HG03457 (cell line): ENCODE measurements at regions not wholly inside any gene's neighbourhood (a gene's known extent, or its start where the extent isn't known, plus 50 kb on each side); places are given as distances from the start of the nearest gene placed in this dataset.
"Not testable (repeated sequence)": the region's sequence is repeated elsewhere in the genome, so short reads cannot be mapped to it uniquely, and the experiment has no call there.

Experiments used
- ATAC-seq: cut with Tn5 transposase; IDR thresholded peaks from one replicate; pipeline ENCODE4 v1.9.1; 2021; ENCODE audit warnings: moderate number of reproducible peaks; ENCODE audit not compliant: unreplicated experiment

DNA sequence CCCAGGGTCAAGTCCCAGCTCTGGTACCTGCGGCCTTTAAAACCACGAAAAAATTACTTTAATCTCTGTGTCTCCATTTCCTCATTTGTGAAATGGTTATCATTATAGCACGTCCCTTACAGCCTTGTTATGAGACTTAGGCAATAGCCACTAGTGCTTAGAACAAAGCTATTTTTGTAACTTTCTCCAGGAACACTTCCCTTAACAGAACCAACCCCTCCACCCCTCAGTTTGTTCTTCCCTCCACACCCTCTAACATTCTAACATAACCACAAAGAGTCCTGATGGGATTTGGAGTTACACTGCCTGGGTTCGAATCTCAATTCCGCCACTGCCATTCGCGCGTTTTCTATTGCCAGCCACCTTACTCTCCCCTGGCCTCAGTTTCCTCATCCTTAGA lies 2777.4 kb upstream of the TPTE start:
- not testable (repeated sequence) for ATAC-seq

DNA sequence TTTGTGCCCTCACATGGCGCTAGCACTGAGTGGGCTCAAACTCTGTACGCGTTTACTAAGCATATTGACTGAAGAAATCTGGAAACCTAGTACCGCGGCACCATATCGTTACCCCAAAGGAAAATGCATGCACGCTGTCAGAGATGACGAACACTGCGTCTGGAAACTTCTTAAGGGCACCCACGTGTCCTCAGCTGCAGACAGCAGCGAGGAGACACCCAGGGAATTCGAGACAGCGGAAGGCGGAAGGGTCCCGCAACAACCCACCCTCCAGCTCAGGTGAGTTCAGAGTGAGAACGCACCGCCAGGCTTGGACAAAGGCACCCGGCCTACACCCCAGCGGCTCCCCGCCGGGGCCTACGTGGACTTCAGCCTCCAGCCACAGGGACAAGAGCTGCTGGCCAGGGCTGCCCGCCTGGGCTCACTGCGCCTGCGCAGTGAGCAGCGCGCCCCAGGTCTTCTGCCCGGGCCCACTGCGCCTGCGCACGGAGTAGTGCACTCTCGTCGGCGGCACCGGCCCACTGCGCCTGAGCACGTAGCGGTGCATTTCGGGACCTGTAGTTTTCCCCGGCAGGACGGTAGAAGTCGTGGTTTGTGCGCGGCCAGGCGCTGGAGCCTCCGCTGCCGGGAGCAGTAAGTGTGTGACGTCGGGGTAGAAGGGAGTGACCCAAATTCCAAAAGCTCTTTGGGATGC lies 2776.8 kb upstream of the TPTE start:
- ATAC-seq = peak; percentile 96

DNA sequence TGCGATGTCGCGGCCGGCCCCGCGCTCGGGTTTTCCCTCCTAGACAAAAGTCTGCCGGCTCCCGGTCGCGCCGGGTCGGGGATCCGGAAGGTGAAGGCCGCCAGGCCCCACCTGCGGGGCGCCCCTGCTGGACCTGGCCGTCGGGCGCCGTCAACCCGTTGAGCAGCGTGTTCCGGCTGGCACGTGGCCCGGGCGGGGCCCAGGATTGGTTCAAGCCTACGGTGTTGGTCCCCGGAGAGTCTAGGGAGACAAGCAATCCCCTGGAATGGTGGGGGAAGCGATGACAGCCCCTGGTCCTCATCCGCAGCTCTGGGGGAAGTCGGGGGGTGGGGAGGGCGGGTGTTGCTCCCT lies 2776.3 kb upstream of the TPTE start:
- peak; percentile 51 for ATAC-seq

DNA sequence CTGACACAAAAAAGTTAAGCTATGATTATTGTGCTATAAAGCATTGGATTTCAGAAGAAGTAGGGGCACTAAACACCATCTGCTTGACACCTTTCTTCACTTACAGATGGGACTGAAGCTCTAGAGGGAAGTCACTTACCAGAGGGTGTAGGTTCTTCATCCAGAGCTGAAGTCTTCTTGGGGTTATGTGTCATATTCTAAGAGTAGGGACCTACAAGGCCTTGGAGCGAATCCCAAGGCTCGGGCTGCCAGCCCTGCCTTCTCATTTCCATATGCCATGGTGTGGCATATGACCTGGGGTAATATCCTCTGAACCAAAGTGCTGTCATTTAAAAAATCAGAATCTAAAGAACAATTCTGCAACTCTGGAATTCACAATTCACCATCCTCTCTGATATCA lies 2773.4 kb upstream of the TPTE start:
- ATAC-seq = not testable (repeated sequence)

DNA sequence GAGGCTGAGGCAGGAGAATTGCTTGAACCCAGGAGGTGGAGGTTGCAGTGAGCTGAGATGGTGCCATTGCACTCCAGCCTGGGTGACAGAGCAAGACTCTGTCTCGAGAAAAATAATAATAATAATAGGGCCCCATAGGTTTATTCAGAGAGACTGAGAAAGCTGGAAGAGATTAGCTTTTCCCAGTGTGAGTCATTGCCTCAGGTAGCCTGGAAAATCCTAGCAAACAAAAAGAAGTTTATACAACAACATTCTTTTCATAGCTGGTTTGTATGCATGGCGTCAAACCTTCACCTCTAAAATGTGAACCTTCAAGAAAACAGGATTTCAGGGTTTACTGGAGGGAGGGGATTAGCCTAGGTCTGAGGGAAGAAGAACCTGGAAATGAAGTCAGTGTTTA lies 2768.8 kb upstream of the TPTE start:
- not testable (repeated sequence) for ATAC-seq

DNA sequence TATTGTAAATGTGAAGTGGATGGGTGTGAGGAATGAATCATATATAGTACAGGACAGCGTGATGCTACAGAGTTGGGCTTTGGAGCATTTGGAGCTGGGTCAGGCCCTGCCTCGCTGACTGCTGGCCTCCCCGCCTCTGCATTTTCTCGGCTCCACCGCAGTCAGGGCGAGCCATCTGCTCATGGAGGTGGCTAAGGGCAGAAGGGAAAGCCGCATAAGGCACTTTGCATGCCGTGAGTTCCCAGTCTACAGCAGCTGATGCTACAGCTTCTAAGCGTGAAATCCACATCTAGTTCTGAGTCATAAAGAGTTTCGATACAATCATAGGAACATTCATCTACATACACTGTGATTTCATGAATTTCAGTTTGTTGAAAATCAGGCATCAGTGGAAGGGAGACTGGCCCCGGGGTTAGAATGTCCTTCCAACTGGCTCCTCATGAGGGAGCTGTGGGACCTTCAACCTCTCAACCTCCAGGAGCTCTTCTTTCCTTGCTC lies 2768.0 kb upstream of the TPTE start:
- not testable (repeated sequence) for ATAC-seq

DNA sequence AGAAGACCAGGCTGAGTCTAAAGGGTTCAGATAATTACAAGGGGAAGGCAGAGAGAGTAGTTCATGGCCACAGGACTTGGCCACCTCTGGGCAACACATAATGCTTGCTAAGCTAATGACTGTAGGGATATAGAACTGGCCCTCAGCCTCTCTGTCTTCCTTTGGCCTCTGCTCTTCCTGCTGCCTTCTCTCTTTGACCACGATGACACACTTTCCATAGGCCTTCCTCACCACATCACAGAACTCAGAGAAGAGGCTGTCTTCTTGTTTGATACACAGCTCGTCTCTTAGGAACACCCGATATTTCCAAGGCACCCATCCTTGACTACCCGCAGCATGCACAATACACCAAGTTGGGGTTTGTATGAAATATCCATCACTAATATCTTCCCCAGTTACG lies 2751.4 kb upstream of the TPTE start:
- ATAC-seq = not testable (repeated sequence)

DNA sequence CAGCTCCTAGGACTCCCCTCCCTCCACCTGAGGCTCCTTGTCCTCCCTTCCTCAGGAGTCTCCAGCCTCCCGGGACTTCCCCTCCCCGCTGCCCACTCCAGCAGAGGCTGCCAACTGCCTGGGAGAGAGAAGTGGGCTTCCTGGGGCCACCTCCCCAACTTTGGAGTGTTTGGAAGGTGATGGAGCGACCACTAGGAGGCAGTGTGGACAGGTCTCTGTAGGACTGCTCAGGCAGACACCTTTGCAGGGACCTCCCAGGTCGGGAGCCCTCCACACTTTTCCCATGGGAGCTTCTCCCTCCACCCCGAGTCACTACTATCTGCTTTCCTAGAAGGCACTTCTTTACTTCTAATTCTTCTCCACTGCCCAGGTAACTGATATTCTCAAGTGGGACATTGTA lies 2747.2 kb upstream of the TPTE start:
- ATAC-seq = not testable (repeated sequence)

DNA sequence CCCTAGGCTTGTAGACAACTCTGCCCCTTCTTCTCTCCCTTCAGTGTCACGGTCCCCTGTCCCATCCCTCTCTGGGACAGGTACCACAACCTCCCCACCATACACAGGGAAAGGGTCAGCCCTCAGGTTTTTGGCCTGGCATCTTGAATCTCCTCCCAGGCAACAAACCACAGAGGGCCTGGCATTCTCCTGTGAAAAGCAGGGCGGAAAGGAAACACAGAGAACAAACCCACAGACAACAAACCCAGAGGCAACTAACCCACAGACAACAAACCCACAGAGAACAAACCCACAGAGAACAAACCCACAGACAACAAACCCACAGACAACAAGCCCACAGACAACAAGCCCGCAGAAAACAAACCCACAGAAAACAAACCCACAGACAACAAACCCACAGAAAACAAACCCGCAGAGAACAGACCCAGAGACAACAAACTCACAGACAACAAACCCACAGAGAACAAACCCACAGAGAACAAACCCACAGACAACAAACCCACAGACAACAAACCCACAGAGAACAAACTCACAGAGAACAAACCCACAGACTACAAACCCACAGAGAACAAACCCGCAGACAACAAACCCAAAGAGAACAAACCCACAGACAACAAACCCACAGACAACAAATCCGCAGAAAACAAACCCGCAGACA lies 2745.9 kb upstream of the TPTE start:
- ATAC-seq = not testable (repeated sequence)

DNA sequence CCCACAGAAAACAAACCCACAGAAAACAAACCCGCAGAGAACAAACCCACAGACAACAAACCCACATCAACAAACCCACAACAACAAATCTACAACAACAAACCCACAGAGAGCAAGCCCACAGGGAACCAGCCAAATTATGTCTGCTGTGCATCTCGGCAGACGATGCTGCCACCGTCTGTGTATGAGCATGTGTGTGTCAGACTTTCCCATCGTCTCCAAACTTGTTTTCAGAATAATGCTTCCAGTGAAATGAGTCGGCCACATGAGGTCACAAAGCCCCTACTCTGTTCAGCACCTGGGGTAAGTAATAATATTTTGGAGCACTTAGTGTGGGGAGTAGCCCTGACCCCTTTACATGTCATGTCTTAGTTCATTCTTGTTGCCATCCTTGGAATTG lies 2745.3 kb upstream of the TPTE start:
- not testable (repeated sequence) for ATAC-seq

DNA sequence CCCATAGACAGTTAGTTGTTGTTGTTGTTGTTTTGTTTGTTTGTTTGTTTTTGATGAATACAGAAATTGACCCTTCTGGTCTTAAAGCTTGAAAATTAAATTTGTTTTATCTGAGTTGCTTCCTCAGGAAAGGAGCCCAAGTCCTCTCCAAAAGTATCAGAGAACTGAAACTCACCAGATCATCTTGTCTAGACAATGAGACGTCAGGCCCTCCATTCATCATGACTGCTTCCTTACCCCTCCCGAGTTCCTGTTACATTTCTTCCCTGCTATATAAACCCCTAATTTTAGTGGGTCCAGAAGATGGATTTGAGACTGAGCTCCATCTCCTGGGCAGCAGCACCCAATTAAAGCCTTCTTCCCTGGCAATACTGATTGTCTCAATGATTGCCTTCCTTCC lies 2744.8 kb upstream of the TPTE start:
- not testable (repeated sequence) for ATAC-seq

DNA sequence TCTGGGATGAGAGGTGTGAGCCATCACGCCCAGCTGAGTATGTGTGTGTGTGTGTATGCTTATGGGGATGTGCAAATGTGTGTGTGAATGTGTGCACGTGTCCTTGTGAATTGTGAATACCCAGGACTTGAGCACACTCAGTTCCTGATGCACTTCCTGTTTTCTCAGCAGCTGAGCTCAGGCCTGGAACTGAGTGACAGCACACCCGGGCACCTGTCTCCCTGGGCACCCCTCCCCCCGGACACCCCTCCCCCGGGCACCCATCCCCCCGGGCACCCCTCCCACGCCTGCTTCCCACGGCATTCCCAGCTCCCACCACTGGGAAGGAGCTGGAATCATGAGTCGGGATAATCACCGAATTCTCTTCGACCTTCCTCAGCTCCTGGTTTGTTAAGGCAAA lies 2744.1 kb upstream of the TPTE start:
- ATAC-seq = not testable (repeated sequence)

DNA sequence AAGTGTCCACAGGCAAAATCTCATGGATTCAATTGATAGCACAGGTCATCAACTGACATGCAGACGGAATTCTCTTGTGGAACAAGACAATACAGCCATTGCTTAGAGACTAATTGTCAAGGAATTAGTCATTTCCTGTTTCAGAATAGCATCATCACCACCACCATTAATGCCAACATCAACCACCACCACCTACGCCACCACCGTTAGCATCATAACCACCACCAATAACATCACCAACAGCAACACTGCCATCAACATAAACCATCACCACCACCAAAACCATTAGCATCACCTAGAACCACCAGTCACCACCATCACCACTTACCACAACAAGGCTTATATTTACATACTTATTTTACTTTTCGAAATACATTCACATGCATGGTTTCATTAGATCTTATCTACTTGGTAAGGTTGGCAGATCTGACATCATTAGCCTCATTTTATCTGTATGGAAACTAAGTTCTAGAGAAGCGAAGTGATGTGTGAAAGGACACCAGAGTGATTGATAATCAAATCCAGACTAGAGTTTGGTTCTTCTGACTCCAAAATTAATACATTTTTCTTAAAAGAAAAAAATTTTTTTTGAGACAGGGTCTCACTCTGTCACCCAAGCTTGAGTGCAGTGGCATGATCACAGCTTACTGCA lies 2733.8 kb upstream of the TPTE start:
- not testable (repeated sequence) for ATAC-seq

DNA sequence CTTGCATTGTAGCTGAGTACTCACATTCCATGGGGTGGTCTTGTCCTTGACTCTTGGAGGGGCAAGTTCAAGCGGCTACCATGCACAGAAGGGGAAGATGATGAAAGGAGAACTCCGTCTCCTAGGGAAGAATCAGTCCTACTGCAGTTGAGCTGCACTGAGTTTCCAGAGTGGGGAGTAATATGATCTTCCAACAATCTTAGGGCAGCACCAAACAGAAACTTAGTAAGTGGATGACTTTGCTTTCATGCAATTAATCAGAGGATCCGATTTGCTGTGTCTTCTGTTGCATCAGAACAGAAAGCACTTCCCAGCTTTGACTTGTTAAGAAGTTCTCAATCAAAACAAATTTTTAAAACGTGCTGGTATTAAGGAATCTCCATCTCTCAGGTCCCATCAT lies 2727.6 kb upstream of the TPTE start:
- not testable (repeated sequence) for ATAC-seq

DNA sequence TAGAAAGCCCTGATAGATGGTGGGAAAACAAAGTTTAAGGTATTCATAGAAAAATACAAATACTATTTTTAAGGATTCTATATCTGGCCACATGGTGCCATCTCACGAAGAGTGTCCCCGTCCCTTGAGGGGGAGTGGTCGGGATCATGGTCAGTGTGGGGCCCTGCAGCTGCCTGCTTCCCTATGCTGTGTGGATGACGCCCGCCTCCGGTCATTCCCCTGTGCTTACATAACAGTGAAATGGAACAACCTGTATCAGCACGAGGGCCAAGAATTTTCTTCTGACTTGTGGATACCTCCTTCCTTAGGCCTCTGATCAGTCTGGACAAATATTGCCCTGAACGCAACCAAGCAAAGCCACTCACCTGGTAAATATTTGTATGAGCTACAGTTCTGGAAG lies 2724.1 kb upstream of the TPTE start:
- ATAC-seq = not testable (repeated sequence)

DNA sequence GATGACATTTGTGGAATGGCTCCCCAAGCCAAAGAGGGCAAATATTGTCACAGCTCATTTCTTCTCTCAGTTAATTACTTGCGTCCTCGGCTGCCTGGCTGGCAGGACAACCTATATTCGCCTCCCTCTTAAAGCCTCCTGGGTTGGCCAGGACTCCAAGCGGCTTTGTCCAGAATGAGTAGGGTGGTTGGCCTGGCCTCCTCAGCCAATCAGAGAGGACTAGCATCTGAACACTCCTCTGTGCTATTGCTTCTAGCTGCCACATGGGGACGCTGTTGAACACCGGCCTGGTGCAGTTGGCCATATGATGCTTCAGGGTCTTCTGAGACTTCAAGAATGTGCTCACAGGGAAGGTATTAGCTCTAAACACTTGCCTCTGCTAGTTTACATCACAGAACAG lies 2722.9 kb upstream of the TPTE start:
- ATAC-seq = not testable (repeated sequence)

DNA sequence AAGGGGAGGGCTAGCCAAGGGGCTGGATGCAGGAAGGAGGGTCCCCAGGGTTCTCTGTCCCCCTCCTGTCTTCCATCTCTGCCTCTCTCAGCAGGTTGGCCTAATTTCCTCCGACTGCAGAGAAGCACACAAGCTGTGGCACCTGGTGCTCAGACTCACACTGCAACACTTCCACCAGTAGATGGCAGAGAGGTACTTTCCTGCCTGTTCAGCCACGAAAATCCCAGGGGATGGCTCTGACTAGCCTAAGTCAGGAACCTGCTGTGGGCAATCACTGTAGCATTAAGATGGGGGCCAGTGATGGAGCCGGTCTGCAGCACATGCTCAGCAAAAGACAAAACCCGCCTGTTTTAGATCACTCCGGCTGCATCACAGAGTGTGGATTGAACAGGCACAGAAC lies 2721.7 kb upstream of the TPTE start:
- not testable (repeated sequence) for ATAC-seq

DNA sequence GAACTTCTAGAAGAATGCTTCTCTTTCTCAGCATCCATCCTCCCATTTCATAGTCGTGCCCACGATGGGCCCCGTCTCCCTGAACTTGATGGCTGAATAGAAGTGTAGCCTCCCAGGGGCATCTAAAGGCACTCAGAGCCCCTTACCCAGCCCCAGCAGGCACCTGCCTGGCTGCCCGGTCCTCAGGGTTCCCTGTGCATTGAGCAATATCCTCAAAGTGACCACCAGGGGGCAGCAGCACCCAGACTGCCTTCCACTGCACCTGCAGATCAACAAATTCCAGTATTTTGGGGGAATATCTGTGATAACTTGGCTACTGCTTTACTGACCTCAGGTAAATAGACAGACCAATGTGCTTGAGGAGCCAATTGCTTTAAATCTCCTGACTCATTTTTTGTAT lies 2707.9 kb upstream of the TPTE start:
- not testable (repeated sequence) for ATAC-seq

DNA sequence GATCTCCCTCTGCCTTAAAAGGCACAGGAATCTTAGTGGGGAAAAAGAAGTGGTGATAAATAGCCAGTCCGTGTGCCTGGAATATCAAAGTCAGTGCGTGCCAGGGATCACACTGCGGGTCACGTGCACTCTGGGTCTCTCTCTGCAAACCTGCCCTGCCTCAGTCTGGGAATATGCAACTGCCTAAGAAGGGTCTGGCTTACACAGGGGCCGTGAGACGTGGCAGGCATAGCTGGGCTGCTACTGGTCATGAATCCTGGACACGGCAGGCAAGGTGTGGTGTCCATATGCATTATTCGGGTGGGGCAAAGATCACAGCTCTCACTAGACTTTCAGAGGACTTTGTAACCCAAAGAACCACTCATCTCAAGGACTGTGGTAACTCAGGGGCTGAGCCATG lies 2704.4 kb upstream of the TPTE start:
- ATAC-seq = not testable (repeated sequence)

DNA sequence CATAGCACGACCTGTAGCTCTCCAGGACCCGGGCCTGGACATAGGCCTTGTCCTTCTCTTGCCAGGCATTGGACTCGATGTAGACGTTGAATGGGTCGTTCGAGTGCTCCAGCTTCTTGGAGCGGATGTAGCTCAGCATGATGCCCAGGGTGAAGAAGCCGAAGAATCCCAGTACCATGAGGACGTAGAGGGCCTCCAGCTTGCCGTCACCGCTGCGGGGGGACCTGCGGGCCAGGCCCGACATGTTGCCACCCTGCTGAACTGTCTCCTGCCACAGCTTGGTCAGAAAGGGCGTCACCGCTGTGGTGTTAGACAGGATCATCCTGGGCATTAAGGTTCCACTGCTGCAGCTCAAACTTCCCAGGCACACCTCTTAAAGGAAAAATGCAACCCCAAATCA lies 2702.1 kb upstream of the TPTE start:
- not testable (repeated sequence) for ATAC-seq

DNA sequence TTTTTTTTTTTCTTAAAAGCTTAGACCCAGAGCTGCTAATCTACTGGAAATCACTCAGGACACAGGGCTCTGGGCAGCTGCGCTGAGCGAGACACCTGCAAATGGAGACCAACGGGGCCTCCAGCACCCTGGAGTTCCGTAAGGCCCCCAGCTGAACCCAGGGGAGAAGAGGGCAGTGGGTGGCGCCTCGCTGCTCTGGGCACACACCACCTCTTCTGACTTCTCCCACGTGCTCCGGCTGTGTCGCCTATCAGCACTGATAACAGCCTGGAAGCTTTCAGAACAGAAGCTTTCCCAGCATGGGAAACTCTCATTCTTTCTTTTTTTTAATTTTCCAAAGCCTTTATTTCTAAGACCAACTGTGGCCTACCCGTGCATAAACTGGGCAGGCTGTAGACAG lies 2695.8 kb upstream of the TPTE start:
- not testable (repeated sequence) for ATAC-seq

DNA sequence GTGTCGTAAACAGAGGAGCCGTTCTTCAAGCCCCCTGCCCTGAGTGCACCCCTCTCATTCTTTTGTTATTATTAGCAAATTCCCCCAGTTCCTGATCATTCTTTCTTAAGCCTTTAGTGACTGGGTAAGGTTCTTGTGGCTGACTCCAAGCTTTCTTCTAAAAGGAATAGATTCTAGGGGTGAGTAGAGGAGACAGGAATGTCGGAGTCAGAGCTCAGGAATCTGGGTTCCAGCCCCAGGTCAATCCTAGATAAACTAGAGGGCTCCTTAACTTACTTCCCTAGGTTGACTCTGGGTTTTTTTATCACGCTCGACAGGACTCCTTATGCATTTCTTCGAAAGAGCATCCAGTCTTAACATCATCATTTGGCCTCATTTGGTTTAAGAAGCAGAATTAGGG lies 2695.2 kb upstream of the TPTE start:
- ATAC-seq = not testable (repeated sequence)
